ENCODE measurements at regions not wholly inside any gene's neighbourhood (a gene's known extent, or its start where the extent isn't known, plus 50 kb on each side); places are given as distances from the start of the nearest gene placed in this dataset.
A peak's percentile ranks its signal among the peaks of the same experiment; 100 is the strongest.
"Not testable (repeated sequence)": the region's sequence is repeated elsewhere in the genome, so short reads cannot be mapped to it uniquely, and the experiment has no call there.

GRCh38 chr13:48583859-48584311 lies 51.0 kb upstream of the RCBTB2 start:
- DNase-seq (ENCODE audit: low spot score) = no peak

GRCh38 chr13:48585456-48585840 lies 52.6 kb upstream of the RCBTB2 start:
- DNase-seq (ENCODE audit: low spot score) = no peak

- DNase-seq (ENCODE audit: low spot score) = no peak
These were observed 53.8 kb upstream of the RCBTB2 start for GRCh38 chr13:48586591-48587103.

- DNase-seq (ENCODE audit: low spot score) = no peak
These were observed 55.2 kb upstream of the RCBTB2 start for GRCh38 chr13:48588120-48588519.

- no peak for DNase-seq (ENCODE audit: low spot score)
These were observed 57.4 kb upstream of the RCBTB2 start for GRCh38 chr13:48590141-48590901.

- not testable (repeated sequence) for DNase-seq (ENCODE audit: low spot score)
These were observed 58.4 kb upstream of the RCBTB2 start for GRCh38 chr13:48591124-48591872.

GRCh38 chr13:48591889-48592687 lies 59.2 kb upstream of the RCBTB2 start:
- no peak for DNase-seq (ENCODE audit: low spot score)

GRCh38 chr13:48592688-48593049 lies 59.8 kb upstream of the RCBTB2 start:
- DNase-seq (ENCODE audit: low spot score) = no peak

- DNase-seq (ENCODE audit: low spot score) = no peak
These were observed 60.2 kb upstream of the CYSLTR2 start for GRCh38 chr13:48593536-48593935.

- DNase-seq (ENCODE audit: low spot score) = no peak
These were observed 59.5 kb upstream of the CYSLTR2 start for GRCh38 chr13:48594096-48594815.

GRCh38 chr13:48595431-48596429 lies 58.0 kb upstream of the CYSLTR2 start:
- DNase-seq (ENCODE audit: low spot score) = peak; percentile 66

- no peak for DNase-seq (ENCODE audit: low spot score)
These were observed 53.1 kb upstream of the CYSLTR2 start for GRCh38 chr13:48600374-48601364.

- DNase-seq (ENCODE audit: low spot score) = no peak
These were observed 51.3 kb upstream of the CYSLTR2 start for GRCh38 chr13:48602296-48603016.

GRCh38 chr13:48603375-48603774 lies 50.4 kb upstream of the CYSLTR2 start:
- DNase-seq (ENCODE audit: low spot score) = no peak
